ENCODE measurements at regions not wholly inside any gene's neighbourhood (a gene's known extent, or its start where the extent isn't known, plus 50 kb on each side); places are given as distances from the start of the nearest gene placed in this dataset.

DNA sequence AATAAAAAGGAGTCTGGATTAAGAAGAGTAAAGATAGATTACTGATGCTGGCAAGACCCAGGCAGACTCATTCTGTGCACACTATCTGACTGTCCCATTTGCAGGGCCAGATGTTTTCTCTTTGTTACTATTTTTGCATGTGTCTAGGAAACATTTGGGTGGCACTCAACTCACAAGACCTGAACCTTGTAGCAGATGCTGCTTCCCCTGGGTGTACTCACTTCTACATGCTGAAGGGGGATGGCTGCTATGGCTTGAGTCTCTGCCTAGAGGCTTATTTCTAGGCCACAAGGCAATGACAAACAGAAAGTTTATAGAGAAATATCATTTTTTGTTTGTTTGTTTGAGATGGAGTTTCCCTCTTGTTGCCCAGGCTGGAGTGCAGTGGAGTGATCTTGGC, 351.4 kb downstream of the FOXA2 start:
- Mint-ChIP-seq H3K9me3 (no peaks in the 10 kb centered on the region; a peak in 1 of 5 replicates), H3K27me3 (ENCODE audit: low read depth) (peaks cover 2% of the 10 kb centered on the region; the same call in 1 of the 2 replicates), H3K36me3 (ENCODE audit: insufficient read depth in 1 of 3, low read depth in 3 of 3) (no peaks in the 10 kb centered on the region; a peak in 1 of 7 replicates), H3K27ac (no peak overlapping the region), H3K4me3 (no peak overlapping the region), H3K4me1 (peaks cover 37 to 48% of the 10 kb centered on the region in 2 experiments)
- peaks cover 6% of the 10 kb centered on the region for H3K4me1 ChIP-seq (ENCODE audit: insufficient read depth, low read length)
- H3K14ac ChIP-seq (ENCODE audit: insufficient read depth, low read length), result no peak overlapping the region
- no peak overlapping the region for H3K9ac ChIP-seq (ENCODE audit: extremely low read depth, insufficient read length, low read length)
- DNase-seq, result no peak
- no peak overlapping the region for H2BK120ac ChIP-seq (ENCODE audit: low read depth, low read length, poor library complexity, severe bottlenecking)
- no peak overlapping the region for H3K4me2 ChIP-seq (ENCODE audit: insufficient read depth, insufficient read length, low read length)
- no peak overlapping the region for H2BK20ac ChIP-seq (ENCODE audit: low read depth, low read length, poor library complexity, severe bottlenecking)
- no peak overlapping the region for H3K27ac ChIP-seq (ENCODE audit: insufficient read length, low read depth, low read length)
- no peak overlapping the region for H3K18ac ChIP-seq (ENCODE audit: insufficient read length, low read depth, low read length)
- H2AFZ ChIP-seq (ENCODE audit: low read length), result no peak overlapping the region
- H2AK5ac ChIP-seq (ENCODE audit: insufficient read length, low read length), result no peak overlapping the region
- no peaks in the 10 kb centered on the region for H4K20me1 ChIP-seq (ENCODE audit: control insufficient read depth, insufficient read depth, insufficient read length)
- H4K5ac ChIP-seq (ENCODE audit: insufficient read length, low read depth, low read length), result no peak overlapping the region
- H4K8ac ChIP-seq (replicated peaks; ENCODE audit: insufficient read length, low read depth, low read length), result no peak overlapping the region
- H2BK15ac ChIP-seq (ENCODE audit: low read depth, low read length), result no peak overlapping the region
- TF ChIP-seq CTCF (conservative IDR thresholded peaks at IDR 0.05), result no peak
- H2BK5ac ChIP-seq (ENCODE audit: insufficient read length, low read length), result no peak overlapping the region
- no peak overlapping the region for H3K23ac ChIP-seq (ENCODE audit: insufficient read length, low read depth, low read length)
- H3T11ph ChIP-seq (ENCODE audit: low read length), result no peak overlapping the region
- no peak overlapping the region for H3K56ac ChIP-seq (ENCODE audit: insufficient read length, low read depth, low read length)
- no peak overlapping the region for H2BK12ac ChIP-seq (ENCODE audit: insufficient read length, low read depth, low read length)
- no peaks in the 10 kb centered on the region for H3K79me2 ChIP-seq (ENCODE audit: insufficient read depth, low read length)
- H3K27me3 ChIP-seq (ENCODE audit: insufficient read depth, low read length), result no peaks in the 10 kb centered on the region
- no peak overlapping the region for H3K4ac ChIP-seq (ENCODE audit: low read depth, low read length)
- no peaks in the 10 kb centered on the region for H3K79me1 ChIP-seq (ENCODE audit: insufficient read depth, low read depth, low read length, poor library complexity, severe bottlenecking)
- no peaks in the 10 kb centered on the region for H3K23me2 ChIP-seq (ENCODE audit: insufficient read length, low read depth, low read length, poor library complexity, severe bottlenecking)
- no peaks in the 10 kb centered on the region for H3K9me3 ChIP-seq (ENCODE audit: control insufficient read depth, low read depth, low read length)
- H4K91ac ChIP-seq (ENCODE audit: insufficient read length, low read depth, low read length), result no peak overlapping the region

Measured in H9 (cell line).